Neural progenitor cell (in vitro differentiated cells): ENCODE measurements at regions not wholly inside any gene's neighbourhood (a gene's known extent, or its start where the extent isn't known, plus 50 kb on each side); places are given as distances from the start of the nearest gene placed in this dataset.

Experiments
- DNase-seq: peaks from one replicate; pipeline ENCODE4 v3.0.0-alpha.2; 2016; ENCODE audit warnings: low spot score
- H2AFZ ChIP-seq: fragments of 200-600 bp; sonication (generic); replicated peaks from 2 replicates; pipeline ENCODE4 v1.6.1; 2016; ENCODE audit warnings: antibody characterized with exemption
- H3F3A ChIP-seq: fragments of 200-600 bp; sonication (generic); 2 replicates; pipeline ENCODE4 v1.6.1; 2016; ENCODE audit warnings: antibody characterized with exemption, low read depth
- H3K27ac ChIP-seq: fragments of 200-600 bp; sonication (generic); 2 replicates; pipeline ENCODE4 v1.5.1; 2016; ENCODE audit warnings: mild to moderate bottlenecking
- H3K27me3 ChIP-seq: fragments of 200-600 bp; sonication (generic); 2 replicates; pipeline ENCODE4 v1.6.1; 2016; ENCODE audit warnings: mild to moderate bottlenecking, moderate library complexity
- H3K36me3 ChIP-seq: fragments of 200-600 bp; sonication (generic); 2 replicates; pipeline ENCODE4 v1.5.1; 2016
- H3K4me1 ChIP-seq: fragments of 200-600 bp; sonication (generic); 2 replicates; pipeline ENCODE4 v1.6.1; 2016; ENCODE audit warnings: mixed run types
- H3K4me2 ChIP-seq: fragments of 200-600 bp; sonication (generic); 2 replicates; pipeline ENCODE4 v1.6.1; 2016
- H3K4me3 ChIP-seq: fragments of 200-600 bp; sonication (generic); 2 replicates; pipeline ENCODE4 v1.5.1; 2016
- H3K79me2 ChIP-seq: fragments of 200-600 bp; sonication (generic); 2 replicates; pipeline ENCODE4 v1.6.1; 2016; ENCODE audit warnings: low read depth
- H3K9ac ChIP-seq: fragments of 200-600 bp; sonication (generic); 2 replicates; pipeline ENCODE4 v1.6.1; 2016
- H3K9me3 ChIP-seq: fragments of 200-600 bp; sonication (generic); 2 replicates; pipeline ENCODE4 v1.5.1; 2016; ENCODE audit warnings: low read depth
- H4K20me1 ChIP-seq: fragments of 200-600 bp; sonication (generic); 2 replicates; pipeline ENCODE4 v1.6.1; 2016; ENCODE audit warnings: low read depth
- H3K27ac Mint-ChIP-seq: 3 replicates; pipeline ENCODE4 v1.8.0; 2021; ENCODE audit warnings: mixed read lengths
- H3K27me3 Mint-ChIP-seq: 2 replicates; pipeline ENCODE4 v1.8.0; 2022; ENCODE audit warnings: low read depth, mild to moderate bottlenecking, inconsistent platforms, moderate library complexity, mixed read lengths; ENCODE audit not compliant: insufficient read depth
- H3K36me3 Mint-ChIP-seq: 3 replicates; pipeline ENCODE4 v1.8.0; 2021; ENCODE audit warnings: mixed read lengths
- H3K4me1 Mint-ChIP-seq: 3 replicates; pipeline ENCODE4 v1.8.0; 2021; ENCODE audit warnings: mixed read lengths
- H3K4me3 Mint-ChIP-seq: 3 replicates; pipeline ENCODE4 v1.8.0; 2021; ENCODE audit warnings: mild to moderate bottlenecking, moderate library complexity, mixed read lengths
- H3K9me3 Mint-ChIP-seq: 3 replicates; pipeline ENCODE4 v1.8.0; 2020; ENCODE audit warnings: mixed read lengths
- EZH2 ChIP-seq: fragments of 200-600 bp; sonication (generic); IDR thresholded peaks from 2 replicates; pipeline ENCODE4 v1.6.1; 2017; ENCODE audit warnings: antibody characterized with exemption, mild to moderate bottlenecking, moderate library complexity
- EZH2phosphoT487 ChIP-seq: fragments of 200-600 bp; sonication (generic); IDR thresholded peaks from 2 replicates; pipeline ENCODE4 v1.6.1; 2017; ENCODE audit warnings: antibody characterized with exemption
- TF ChIP-seq, protein P1 (sequence below): fragments of 200-600 bp; sonication (generic); IDR thresholded peaks from 2 replicates; pipeline ENCODE4 v1.5.1; 2017; ENCODE audit warnings: antibody characterized with exemption, mild to moderate bottlenecking

DNA sequence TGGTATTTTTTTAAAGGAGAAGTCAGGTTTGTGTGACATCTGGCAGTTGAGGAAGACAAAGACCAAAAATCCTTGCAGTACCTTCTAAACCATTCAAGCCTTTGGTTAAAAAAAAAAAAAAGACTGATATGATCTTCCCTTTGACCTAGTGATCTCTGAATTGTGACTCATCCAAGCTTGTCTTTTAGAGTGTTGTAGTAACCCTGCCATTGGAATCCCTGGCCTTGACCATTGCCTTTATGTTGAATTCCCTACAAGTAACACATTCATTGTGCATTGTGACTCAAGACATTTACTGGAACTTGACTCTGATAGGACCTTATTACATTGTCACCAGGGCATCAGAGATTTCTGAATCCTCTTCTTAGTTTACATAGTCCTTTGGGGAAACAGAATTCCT is 1469.0 kb downstream of the TECRL start:
- Histone ChIP-seq H2AFZ (no peak overlapping the region), H3K27ac (no peak overlapping the region), H3K36me3 (no peaks in the 10 kb centered on the region), H3K4me1 (no peaks in the 10 kb centered on the region), H3K4me3 (no peak overlapping the region), H3K4me2 (no peak overlapping the region), H4K20me1 (no peaks in the 10 kb centered on the region), H3K9ac (no peak overlapping the region), H3K9me3 (no peaks in the 10 kb centered on the region), H3K79me2 (no peaks in the 10 kb centered on the region), H3F3A (no peaks in the 10 kb centered on the region), H3K27me3 (no peaks in the 10 kb centered on the region)
- Mint-ChIP-seq H3K36me3 (no peaks in the 10 kb centered on the region), H3K4me1 (no peaks in the 10 kb centered on the region), H3K27me3 (peaks cover 3% of the 10 kb centered on the region), H3K27ac (no peak overlapping the region), H3K4me3 (no peak overlapping the region), H3K9me3 (peaks cover 6% of the 10 kb centered on the region)
- TF ChIP-seq, protein P1, sequence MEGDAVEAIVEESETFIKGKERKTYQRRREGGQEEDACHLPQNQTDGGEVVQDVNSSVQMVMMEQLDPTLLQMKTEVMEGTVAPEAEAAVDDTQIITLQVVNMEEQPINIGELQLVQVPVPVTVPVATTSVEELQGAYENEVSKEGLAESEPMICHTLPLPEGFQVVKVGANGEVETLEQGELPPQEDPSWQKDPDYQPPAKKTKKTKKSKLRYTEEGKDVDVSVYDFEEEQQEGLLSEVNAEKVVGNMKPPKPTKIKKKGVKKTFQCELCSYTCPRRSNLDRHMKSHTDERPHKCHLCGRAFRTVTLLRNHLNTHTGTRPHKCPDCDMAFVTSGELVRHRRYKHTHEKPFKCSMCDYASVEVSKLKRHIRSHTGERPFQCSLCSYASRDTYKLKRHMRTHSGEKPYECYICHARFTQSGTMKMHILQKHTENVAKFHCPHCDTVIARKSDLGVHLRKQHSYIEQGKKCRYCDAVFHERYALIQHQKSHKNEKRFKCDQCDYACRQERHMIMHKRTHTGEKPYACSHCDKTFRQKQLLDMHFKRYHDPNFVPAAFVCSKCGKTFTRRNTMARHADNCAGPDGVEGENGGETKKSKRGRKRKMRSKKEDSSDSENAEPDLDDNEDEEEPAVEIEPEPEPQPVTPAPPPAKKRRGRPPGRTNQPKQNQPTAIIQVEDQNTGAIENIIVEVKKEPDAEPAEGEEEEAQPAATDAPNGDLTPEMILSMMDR, result no peak
- TF ChIP-seq EZH2, result no peak
- no peak for TF ChIP-seq EZH2phosphoT487
- DNase-seq, result no peak

GRCh38 chr4:62930884-62931283 is 1478.4 kb downstream of the TECRL start:
- no peaks in the 10 kb centered on the region for H3K9me3 ChIP-seq
- H4K20me1 ChIP-seq, result no peaks in the 10 kb centered on the region
- no peaks in the 10 kb centered on the region for H3K4me1 ChIP-seq
- no peak for TF ChIP-seq EZH2phosphoT487
- no peak for TF ChIP-seq EZH2
- TF ChIP-seq, protein P1, result no peak
- H3F3A ChIP-seq, result no peaks in the 10 kb centered on the region
- Mint-ChIP-seq H3K27ac (no peak overlapping the region), H3K4me1 (no peaks in the 10 kb centered on the region), H3K27me3 (peaks cover 4% of the 10 kb centered on the region), H3K9me3 (peaks cover 6% of the 10 kb centered on the region), H3K36me3 (no peaks in the 10 kb centered on the region), H3K4me3 (no peak overlapping the region)
- no peak overlapping the region for H3K27ac ChIP-seq
- no peaks in the 10 kb centered on the region for H3K79me2 ChIP-seq
- no peaks in the 10 kb centered on the region for H3K27me3 ChIP-seq
- no peak overlapping the region for H2AFZ ChIP-seq
- no peak overlapping the region for H3K9ac ChIP-seq
- no peaks in the 10 kb centered on the region for H3K36me3 ChIP-seq
- H3K4me3 ChIP-seq, result no peak overlapping the region
- DNase-seq, result no peak
- H3K4me2 ChIP-seq, result no peak overlapping the region

DNA sequence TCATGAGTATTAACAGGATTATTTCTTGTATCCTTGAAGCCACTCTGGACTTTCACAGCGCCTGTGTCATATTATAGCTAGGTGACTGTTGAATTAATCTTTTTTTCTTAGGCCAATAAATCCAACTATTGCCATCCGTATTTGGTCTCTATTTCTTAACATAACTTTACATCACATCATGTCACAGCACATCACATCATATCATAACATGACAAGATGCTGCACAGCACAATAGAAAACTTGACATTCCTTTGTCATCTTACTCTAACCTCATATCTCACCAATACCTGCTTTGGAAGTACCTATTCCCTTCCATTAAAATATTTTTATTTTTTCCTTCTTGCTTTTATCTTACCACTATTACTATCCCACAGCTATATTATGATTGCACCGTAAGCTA is 1480.8 kb downstream of the TECRL start:
- no peaks in the 10 kb centered on the region for H4K20me1 ChIP-seq
- no peak overlapping the region for H3K27ac ChIP-seq
- Mint-ChIP-seq H3K9me3 (no peaks in the 10 kb centered on the region), H3K4me3 (no peak overlapping the region), H3K27me3 (no peaks in the 10 kb centered on the region), H3K27ac (no peak overlapping the region), H3K36me3 (no peaks in the 10 kb centered on the region), H3K4me1 (no peaks in the 10 kb centered on the region)
- H3K9me3 ChIP-seq, result no peaks in the 10 kb centered on the region
- H2AFZ ChIP-seq, result no peak overlapping the region
- H3K36me3 ChIP-seq, result no peaks in the 10 kb centered on the region
- no peaks in the 10 kb centered on the region for H3F3A ChIP-seq
- H3K27me3 ChIP-seq, result no peaks in the 10 kb centered on the region
- no peaks in the 10 kb centered on the region for H3K4me1 ChIP-seq
- H3K79me2 ChIP-seq, result no peaks in the 10 kb centered on the region
- H3K4me2 ChIP-seq, result no peak overlapping the region
- H3K4me3 ChIP-seq, result no peak overlapping the region
- TF ChIP-seq, protein P1, result no peak
- TF ChIP-seq EZH2 (no peak), EZH2phosphoT487 (no peak)
- no peak overlapping the region for H3K9ac ChIP-seq
- no peak for DNase-seq

DNA sequence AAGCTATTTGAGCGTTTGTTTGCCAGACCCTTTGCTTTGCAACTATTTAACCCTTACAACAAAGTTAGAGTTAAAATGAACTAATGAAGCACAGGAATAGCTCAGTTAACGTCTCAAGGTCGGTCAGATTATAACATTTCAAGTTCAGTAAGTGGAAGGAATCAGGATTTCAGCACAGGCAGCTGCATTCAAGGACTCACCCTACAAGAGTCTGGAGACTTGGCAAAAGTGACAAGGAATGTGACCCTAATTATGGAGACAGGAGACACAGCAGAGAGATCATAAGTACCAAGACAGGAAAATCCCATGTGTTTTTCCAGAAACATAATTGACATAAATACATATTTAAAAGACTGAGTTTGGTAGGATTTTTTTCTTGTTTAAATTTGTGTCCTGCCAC is 1481.7 kb downstream of the TECRL start:
- Histone ChIP-seq H3K79me2 (no peaks in the 10 kb centered on the region), H2AFZ (no peak overlapping the region), H3K4me1 (no peaks in the 10 kb centered on the region), H3K9me3 (no peaks in the 10 kb centered on the region), H3K27ac (no peak overlapping the region), H3K9ac (no peak overlapping the region), H3K4me2 (no peak overlapping the region), H3K27me3 (no peaks in the 10 kb centered on the region), H3K36me3 (no peaks in the 10 kb centered on the region), H3F3A (no peaks in the 10 kb centered on the region), H4K20me1 (no peaks in the 10 kb centered on the region), H3K4me3 (no peak overlapping the region)
- TF ChIP-seq, protein P1, result no peak
- TF ChIP-seq EZH2, result no peak
- TF ChIP-seq EZH2phosphoT487, result no peak
- Mint-ChIP-seq H3K4me1 (no peaks in the 10 kb centered on the region), H3K36me3 (no peaks in the 10 kb centered on the region), H3K9me3 (no peaks in the 10 kb centered on the region), H3K27me3 (no peaks in the 10 kb centered on the region), H3K27ac (no peak overlapping the region), H3K4me3 (no peak overlapping the region)
- no peak for DNase-seq
